HG03103 (cell line): ENCODE measurements at regions not wholly inside any gene's neighbourhood (a gene's known extent, or its start where the extent isn't known, plus 50 kb on each side); places are given as distances from the start of the nearest gene placed in this dataset.
"Not testable (repeated sequence)": the region's sequence is repeated elsewhere in the genome, so short reads cannot be mapped to it uniquely, and the experiment has no call there.

ENCODE experiments used
- ATAC-seq: cut with Tn5 transposase; IDR thresholded peaks from one replicate; pipeline ENCODE4 v1.9.1; 2021; ENCODE audit warnings: low read depth; ENCODE audit not compliant: unreplicated experiment

DNA sequence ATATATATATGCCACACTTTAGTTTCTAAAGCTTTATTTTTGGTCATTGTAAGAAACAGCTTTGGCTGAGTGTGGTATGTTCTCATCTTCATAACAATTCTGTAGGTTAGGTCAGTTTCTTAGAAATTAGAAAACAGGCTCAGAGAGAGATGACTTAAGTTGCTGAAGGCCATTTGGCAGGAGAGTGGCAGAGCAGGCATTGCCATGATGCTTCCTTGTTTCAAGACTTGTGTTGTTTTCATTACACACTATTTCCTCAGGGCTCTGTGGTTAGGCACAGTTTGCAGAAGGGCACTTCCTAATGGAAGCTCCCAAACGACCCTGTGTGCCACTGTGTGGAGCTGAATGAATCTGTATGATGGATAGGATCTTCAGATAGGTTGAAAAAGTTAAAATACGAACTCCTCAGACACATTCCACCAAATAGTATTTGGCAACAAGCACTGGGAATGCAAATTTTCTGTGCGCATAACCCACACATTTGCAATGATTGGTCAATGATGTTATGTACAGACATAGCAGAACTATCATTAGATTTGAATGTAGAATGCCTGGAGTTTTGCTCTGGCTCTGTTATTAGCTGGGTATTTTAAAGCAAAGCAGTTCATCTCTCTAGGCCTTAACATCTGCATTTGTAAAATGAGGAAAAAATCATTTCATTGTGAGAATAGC, 274.3 kb upstream of the HS3ST1 start:
- no peak for ATAC-seq

DNA sequence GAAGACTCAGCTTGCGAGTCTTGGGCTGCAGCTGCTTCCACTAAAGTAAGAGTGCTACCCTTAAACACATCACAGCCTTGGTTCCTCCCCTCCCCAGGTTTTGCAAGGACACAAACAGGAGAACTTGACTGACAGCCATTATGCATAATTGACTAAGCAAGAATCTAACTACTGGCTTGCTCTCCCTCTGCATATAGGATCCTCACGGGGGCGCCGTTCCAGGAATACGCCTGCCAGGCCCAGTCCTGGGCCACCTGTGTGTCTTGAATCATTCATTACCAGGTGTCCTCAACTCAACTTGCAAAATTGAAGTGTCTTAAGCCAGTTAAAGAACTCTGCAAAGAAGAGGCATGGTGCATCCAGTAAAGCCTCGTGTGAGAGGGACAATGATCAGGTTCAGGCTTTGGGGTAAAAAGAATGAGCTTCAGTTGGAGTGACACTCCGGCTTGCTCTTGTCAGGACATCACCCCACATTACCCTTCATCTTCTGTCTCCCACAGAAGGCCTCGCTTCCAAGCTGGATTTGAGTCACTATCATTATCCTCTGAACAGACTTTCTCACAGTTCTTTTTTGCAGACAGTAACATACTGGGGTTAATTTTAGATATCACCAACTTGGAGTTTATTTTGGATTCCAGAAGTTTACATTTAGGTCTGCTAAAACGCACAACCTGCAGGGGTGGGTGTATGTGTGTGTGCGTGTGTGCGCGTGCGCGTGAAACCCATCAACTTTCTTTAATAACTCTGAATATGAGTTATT, 273.5 kb upstream of the HS3ST1 start:
- ATAC-seq = no peak

DNA sequence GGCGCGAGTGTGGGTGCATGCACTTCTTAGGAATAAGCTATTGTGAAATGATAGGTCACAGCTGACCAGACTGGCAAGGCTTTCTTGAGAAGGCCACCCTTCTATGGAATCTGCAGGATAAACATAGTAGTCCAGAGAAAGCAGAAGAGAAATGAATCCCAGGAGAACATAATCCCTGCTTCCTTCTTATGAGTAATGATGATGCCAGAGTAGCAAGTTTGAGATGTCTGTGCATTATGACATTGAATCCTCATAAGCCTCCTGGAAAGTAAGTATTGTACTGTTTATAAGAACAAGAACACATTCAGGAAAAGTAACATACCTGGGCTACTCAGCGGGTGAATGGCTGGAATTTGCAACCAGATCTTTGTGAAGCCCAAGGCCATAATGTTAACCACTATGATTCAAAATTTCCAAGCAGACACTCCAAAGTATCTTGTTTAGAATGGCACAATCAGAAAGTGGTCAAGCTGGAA, 272.1 kb upstream of the HS3ST1 start:
- ATAC-seq = no peak

DNA sequence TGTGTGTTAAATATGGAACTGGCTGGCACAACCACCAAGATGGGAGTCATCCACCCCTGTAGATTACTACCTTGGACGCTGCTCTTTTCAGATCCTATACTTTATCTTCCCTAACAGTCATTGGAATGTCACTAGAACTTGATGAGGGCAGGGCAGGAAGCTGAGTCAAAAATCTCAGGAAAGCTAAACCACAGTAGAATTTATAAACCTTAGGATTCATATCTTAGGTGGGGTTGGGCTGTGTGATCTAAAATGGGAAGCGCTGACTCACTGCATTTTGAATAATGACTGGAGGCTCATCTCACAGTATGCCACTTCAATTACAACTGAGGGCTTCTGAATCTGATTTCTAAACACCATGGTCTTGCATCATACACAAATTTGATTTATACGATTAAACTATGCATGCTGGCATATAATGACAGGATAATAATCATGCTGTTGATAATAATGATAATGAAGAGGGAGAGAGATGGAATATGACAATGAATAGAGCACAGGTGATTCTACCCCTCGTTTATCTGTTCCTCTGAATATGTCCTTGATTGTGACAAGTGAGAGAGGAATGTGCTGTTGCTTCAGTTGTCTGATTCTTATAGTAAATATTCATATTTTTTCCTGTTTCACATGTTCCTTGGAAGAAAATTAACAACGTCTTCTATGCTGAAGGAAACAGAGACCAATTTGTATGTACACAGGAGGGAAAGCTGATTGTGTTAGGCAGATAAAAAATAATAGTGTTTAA, 270.3 kb upstream of the HS3ST1 start:
- ATAC-seq = no peak

- no peak for ATAC-seq
These were observed 269.3 kb upstream of the HS3ST1 start for GRCh38 chr4:11698033-11698432.

DNA sequence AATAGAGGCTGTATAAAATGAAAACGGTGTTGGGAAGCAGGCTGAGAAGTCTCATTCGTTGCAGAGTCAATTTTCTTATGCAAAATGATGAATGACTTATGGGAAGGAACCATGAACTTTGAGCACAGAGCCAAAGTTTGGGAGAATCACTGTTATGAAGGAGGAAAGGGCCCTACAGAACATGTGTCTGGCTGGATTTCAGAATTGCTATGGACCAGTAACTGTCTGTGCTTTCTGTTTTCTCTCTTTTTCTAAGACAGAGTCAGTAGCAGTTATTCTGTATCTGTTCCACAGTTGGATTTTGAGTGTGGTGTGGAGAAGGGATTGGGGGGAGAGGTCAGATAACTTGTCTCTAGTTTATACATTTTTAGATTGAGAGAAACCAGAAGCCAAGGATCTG, 265.0 kb upstream of the HS3ST1 start:
- no peak for ATAC-seq

- no peak for ATAC-seq
These were observed 262.5 kb upstream of the HS3ST1 start for GRCh38 chr4:11691236-11691635.

GRCh38 chr4:11687727-11688126, 259.0 kb upstream of the HS3ST1 start:
- no peak for ATAC-seq

- ATAC-seq = no peak
These were observed 256.8 kb upstream of the HS3ST1 start for GRCh38 chr4:11685481-11685880.

DNA sequence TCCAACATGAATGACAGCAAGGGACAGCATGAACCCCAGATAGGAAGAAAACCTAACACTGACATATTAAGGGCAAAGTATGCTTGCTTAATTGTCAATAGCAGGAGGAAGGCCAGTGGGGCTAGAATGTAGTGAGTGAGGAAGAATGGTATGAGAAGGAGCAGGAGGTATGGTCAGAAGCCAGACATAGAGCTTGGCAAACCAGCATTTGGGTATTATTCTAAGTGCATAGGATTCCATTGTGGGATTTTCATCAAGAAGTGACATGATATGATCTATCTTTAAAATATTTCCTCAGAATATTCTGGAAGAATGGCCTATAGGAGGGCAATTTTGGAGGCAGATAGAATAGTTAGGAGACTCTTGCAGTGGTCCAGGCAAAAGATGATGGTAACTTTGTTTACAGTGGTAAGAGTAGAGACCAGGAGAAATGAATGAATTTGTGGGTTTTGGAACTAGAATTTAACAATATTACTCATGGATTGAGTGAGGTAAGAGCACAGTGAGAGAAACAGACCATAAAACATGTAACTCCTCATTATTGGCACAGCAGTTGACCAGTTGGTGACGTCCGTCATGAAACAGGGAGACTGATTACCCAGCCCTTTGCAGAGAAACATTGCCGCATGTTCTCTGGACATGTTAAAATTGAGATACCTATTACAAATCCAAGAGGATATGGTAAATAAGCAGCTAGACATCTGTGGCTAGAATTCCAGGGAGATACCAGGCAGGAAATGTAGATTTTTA, 246.5 kb upstream of the HS3ST1 start:
- ATAC-seq = no peak

GRCh38 chr4:11670304-11670703, 241.6 kb upstream of the HS3ST1 start:
- no peak for ATAC-seq

DNA sequence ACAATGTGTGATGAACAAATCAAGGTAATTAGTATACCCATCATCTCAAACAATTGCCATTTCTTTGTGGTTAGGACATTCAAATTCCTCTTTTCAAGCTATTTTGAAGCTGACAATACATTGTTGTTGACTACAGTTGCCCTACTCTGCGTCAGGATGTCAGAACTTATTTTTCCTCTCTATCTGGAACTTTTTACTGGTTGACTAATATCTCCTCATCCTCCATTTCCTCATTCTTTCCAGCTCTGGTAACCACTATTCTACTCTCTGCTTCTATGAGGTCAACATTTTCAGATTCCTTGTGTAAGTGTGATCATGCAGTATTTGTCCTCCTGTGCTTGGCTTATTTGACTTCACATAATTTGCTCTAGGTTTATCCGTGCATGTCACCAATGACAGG, 240.5 kb upstream of the HS3ST1 start:
- ATAC-seq = no peak

DNA sequence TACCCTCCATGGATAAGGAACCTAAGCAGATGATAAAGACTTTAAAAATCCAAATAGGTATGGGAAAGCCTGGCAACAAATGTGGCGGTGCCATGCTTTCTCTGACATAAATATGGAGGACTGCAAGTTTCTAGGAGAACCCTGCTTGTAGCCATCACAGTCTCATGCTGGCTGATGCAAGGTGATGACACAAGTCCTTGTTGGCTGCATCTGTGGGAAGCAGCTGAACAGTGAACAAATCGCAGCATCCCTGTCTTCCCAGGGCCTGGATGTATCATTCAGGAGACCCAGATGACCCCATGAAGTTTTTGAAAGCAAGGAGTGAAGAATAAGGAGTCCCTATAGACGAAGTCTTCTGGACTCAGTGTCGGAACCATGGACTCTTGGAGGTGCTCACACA, 234.4 kb upstream of the HS3ST1 start:
- ATAC-seq = no peak

DNA sequence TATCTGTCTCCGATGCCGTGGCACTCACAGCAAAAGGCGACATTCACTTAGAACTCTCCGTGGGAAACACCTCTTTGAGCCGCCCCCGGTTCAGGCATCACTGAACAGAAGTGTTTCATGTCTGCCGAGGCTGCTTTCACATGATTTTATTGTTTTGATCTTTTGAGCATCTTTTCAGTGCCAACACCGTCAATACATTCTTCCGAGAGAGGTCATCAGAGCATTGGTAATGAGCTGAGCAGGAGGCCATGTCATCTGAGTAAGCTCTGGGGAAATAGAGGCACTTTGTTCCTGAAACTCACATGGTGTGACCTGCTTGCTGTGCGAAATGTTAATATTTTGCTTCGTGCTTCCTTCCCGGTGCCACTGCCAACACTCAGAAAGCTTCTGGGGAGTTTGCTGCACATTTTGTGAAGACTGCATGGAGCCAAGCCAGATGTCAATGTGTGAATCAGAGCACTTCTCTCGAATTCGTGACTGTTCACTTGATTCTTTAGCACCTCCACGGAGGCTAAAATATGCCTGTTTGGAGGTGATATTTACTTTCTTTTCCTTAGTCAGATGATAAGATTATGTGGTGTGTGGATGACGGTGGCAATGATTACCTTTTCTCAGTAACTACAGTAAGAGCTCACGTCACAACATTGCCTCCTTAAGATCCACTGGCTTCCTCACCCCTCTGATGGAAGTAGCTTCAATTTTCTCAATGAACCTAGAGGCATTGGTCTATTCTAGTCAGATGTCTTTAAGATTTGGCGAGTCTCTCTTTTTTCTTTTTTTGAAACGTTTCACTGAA, 222.3 kb upstream of the HS3ST1 start:
- no peak for ATAC-seq

- no peak for ATAC-seq
These were observed 218.7 kb upstream of the HS3ST1 start for GRCh38 chr4:11647433-11647832.

GRCh38 chr4:11643081-11643480, 214.4 kb upstream of the HS3ST1 start:
- not testable (repeated sequence) for ATAC-seq

DNA sequence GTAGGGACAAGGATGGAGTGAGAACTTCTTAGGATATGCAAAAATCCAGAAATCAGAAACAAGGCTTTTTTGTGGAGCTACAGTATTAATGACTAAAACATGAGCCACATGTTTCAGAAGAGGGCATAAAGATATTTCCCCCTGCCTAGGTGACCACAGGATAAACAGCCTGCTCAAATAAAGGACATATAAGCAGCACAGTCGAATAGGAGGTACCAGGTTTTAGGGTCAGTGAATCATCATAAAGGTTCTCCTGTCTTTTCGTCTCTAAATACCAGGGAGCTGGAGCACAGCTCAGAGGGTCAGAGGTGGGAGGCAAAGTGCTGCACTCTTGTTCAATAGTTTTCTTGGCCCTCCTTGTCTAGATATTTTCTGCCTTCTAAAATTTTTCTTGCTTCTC, 211.9 kb upstream of the HS3ST1 start:
- no peak for ATAC-seq

- no peak for ATAC-seq
These were observed 207.9 kb upstream of the HS3ST1 start for GRCh38 chr4:11636551-11636950.

DNA sequence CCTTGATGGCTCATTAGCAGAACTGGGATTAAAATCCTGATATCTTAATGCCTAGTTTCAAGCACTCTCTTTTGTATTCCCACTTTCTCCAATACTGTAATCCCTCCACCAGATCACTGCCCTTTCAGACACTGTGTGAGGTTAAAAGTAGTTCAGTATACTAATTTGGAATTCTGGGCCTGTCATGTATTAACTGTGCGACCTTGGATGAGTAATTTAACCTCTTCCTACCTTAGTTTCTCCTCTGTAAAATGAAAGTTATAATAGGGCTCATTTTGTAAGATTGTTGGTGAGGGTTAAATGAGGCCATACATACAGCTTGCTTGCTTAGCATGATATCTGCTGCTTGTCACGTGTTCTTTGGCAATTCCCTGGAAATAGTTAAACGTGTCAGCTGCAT, 207.3 kb upstream of the HS3ST1 start:
- ATAC-seq = no peak

GRCh38 chr4:11635342-11635741, 206.6 kb upstream of the HS3ST1 start:
- ATAC-seq = no peak
